ENCODE measurements at regions not wholly inside any gene's neighbourhood (a gene's known extent, or its start where the extent isn't known, plus 50 kb on each side); places are given as distances from the start of the nearest gene placed in this dataset.

DNA sequence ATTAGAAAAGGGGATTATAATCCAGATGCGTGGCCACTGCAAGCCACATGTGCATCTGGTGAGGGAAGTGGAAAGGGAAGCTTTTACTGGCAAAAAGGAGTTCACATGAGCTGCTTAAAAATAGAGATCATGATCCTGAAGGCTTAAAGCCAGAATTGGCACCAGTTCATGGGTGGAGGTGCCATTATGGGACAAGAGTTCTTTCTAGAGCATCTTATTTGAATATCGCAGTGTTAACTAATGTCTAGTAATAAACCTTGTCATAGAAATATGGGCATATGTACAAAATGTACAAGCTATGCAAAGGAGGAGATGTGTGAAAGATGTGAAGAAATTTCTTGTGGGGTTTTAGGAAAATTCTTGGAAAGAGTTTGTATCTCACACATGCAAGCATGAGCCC lies 178.4 kb upstream of the CBLB start:
- H3K4me3 ChIP-seq: no peak overlapping the region
- intact Hi-C loops (cut with DNase I; ENCODE audit: low total_unique reads): no loop called here
- H3K9me3 ChIP-seq: no peaks in the 10 kb centered on the region
- TF ChIP-seq CTCF (IDR thresholded peaks at IDR 0.05): no peak
- H3K36me3 ChIP-seq: no peaks in the 10 kb centered on the region
- H3K4me1 ChIP-seq: no peaks in the 10 kb centered on the region
- H3K27me3 ChIP-seq: no peaks in the 10 kb centered on the region
- no peak for DNase-seq
- H3K27ac ChIP-seq: no peak overlapping the region

DNA sequence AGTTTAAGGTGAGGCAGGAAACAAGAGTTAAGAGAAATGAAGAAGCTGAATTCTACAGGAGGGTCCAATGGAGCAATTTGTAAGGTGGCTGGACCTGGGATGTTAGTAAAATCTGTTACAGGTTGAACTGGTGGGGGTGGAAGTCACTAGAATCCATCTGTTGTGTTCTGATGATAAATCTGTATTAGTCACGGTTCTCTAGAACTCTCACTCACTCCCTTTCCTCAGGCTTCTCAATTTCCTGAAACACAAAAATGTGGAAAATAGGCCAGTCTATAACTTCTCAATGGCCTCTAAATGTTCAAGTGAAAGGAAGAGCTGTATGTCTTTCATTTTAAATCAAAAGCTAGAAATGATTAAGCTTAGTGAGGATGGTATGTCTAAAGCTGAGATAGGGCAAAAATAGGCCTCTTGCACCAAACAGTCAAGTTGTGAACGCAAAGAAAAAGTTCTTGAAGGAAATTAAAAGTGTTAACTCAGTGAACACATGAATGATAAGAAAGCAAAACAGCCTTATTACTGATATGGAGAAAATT lies 180.2 kb upstream of the CBLB start:
- no peaks in the 10 kb centered on the region for H3K4me1 ChIP-seq
- H3K9me3 ChIP-seq: no peaks in the 10 kb centered on the region
- no peaks in the 10 kb centered on the region for H3K36me3 ChIP-seq
- intact Hi-C loops (cut with DNase I; ENCODE audit: low total_unique reads): no loop called here
- DNase-seq: no peak
- H3K4me3 ChIP-seq: no peak overlapping the region
- H3K27ac ChIP-seq: no peak overlapping the region
- no peak for TF ChIP-seq CTCF (IDR thresholded peaks at IDR 0.05)
- no peaks in the 10 kb centered on the region for H3K27me3 ChIP-seq

- TF ChIP-seq CTCF (IDR thresholded peaks at IDR 0.05): no peak
- Histone ChIP-seq H3K9me3 (no peaks in the 10 kb centered on the region), H3K36me3 (no peaks in the 10 kb centered on the region), H3K27ac (no peak overlapping the region), H3K4me3 (no peak overlapping the region), H3K4me1 (no peaks in the 10 kb centered on the region), H3K27me3 (no peaks in the 10 kb centered on the region)
- intact Hi-C loops (cut with DNase I; ENCODE audit: low total_unique reads): no loop called here
- no peak for DNase-seq
Observed at GRCh38 chr3:106049821-106050220, 181.0 kb upstream of the CBLB start.

- no peak for TF ChIP-seq CTCF (IDR thresholded peaks at IDR 0.05)
- Histone ChIP-seq H3K27me3 (no peaks in the 10 kb centered on the region), H3K36me3 (no peaks in the 10 kb centered on the region), H3K9me3 (no peaks in the 10 kb centered on the region), H3K4me3 (no peak overlapping the region), H3K4me1 (no peaks in the 10 kb centered on the region), H3K27ac (no peak overlapping the region)
- intact Hi-C loops (cut with DNase I; ENCODE audit: low total_unique reads): no loop called here
- no peak for DNase-seq
Observed at GRCh38 chr3:106056931-106057330, 188.1 kb upstream of the CBLB start.

GRCh38 chr3:106058475-106058874 lies 189.7 kb upstream of the CBLB start:
- DNase-seq: no peak
- intact Hi-C loops (cut with DNase I; ENCODE audit: low total_unique reads): no loop called here
- TF ChIP-seq CTCF (IDR thresholded peaks at IDR 0.05): no peak
- Histone ChIP-seq H3K36me3 (no peaks in the 10 kb centered on the region), H3K9me3 (no peaks in the 10 kb centered on the region), H3K4me3 (no peak overlapping the region), H3K4me1 (no peaks in the 10 kb centered on the region), H3K27ac (no peak overlapping the region), H3K27me3 (no peaks in the 10 kb centered on the region)

- H3K27ac ChIP-seq: no peak overlapping the region
- no peaks in the 10 kb centered on the region for H3K36me3 ChIP-seq
- intact Hi-C loops (cut with DNase I; ENCODE audit: low total_unique reads): no loop called here
- no peaks in the 10 kb centered on the region for H3K4me1 ChIP-seq
- TF ChIP-seq CTCF (IDR thresholded peaks at IDR 0.05): no peak
- H3K9me3 ChIP-seq: peaks cover 0 to 5% (median 0%) of the 10 kb centered on the region in 3 donors
- no peaks in the 10 kb centered on the region for H3K27me3 ChIP-seq
- no peak for DNase-seq
- no peak overlapping the region for H3K4me3 ChIP-seq
Observed at GRCh38 chr3:106059953-106060517, 191.2 kb upstream of the CBLB start.

Data from tibial artery (tissue), 4 donors.